ENCODE measurements at regions not wholly inside any gene's neighbourhood (a gene's known extent, or its start where the extent isn't known, plus 50 kb on each side); places are given as distances from the start of the nearest gene placed in this dataset.

- H3K27me3 ChIP-seq (ENCODE audit: control insufficient read depth in 2 of 2, insufficient read depth in 2 of 2, low read length in 2 of 2) = no peaks in the 10 kb centered on the region
- H3K4me3 ChIP-seq (replicated peaks in 1 of 3; ENCODE audit: low read depth in 2 of 3, low read length in 3 of 3) = no peak overlapping the region
- H3K9me3 ChIP-seq (replicated peaks in 1 of 2; ENCODE audit: control insufficient read depth in 1 of 2, insufficient read depth in 1 of 2, low read length in 2 of 2) = no peaks in the 10 kb centered on the region
- H3K36me3 Mint-ChIP-seq = no peaks in the 10 kb centered on the region
- H4K20me1 ChIP-seq (ENCODE audit: insufficient read depth, low read length) = no peaks in the 10 kb centered on the region
- H3K9ac ChIP-seq (ENCODE audit: insufficient read depth, low read length, poor library complexity, severe bottlenecking) = no peak overlapping the region
- H3K4me3 Mint-ChIP-seq = no peak overlapping the region
- no peaks in the 10 kb centered on the region for H3K36me3 ChIP-seq (replicated peaks in 1 of 2; ENCODE audit: control insufficient read depth in 1 of 2, insufficient read depth in 2 of 2, low read length in 2 of 2)
- H2AFZ ChIP-seq (ENCODE audit: insufficient read depth, low read depth, low read length, poor library complexity, severe bottlenecking) = no peak overlapping the region
- H3K27ac ChIP-seq (ENCODE audit: low read depth in 1 of 2, low read length in 2 of 2) = no peak overlapping the region
- WGBS (ENCODE audit: insufficient coverage) = 92% methylated on average over 6 of the region's 8 CpGs
- H3K79me2 ChIP-seq (ENCODE audit: insufficient read depth, low read length) = no peaks in the 10 kb centered on the region
- H3K9me3 Mint-ChIP-seq = peaks cover 0 to 3% (median 0%) of the 10 kb centered on the region in 7 donors
- H3K27ac Mint-ChIP-seq = peak overlapping the region in 1 of 7 donors; percentile 17
- no peaks in the 10 kb centered on the region for H3K4me1 Mint-ChIP-seq
- TF ChIP-seq CTCF (IDR thresholded peaks at IDR 0.05) = no peak
- intact Hi-C loops (cut with micrococcal nuclease) = no loop called here
- H3K4me1 ChIP-seq (ENCODE audit: control insufficient read depth in 1 of 2, insufficient read depth in 2 of 2, low read length in 2 of 2) = no peaks in the 10 kb centered on the region
- peaks cover 2 to 9% (median 6%) of the 10 kb centered on the region in 3 donors for H3K27me3 Mint-ChIP-seq (ENCODE audit: low read depth in 3 of 3)
- no peak overlapping the region for H3K4me2 ChIP-seq (replicated peaks; ENCODE audit: extremely low read depth, low read length, poor library complexity, severe bottlenecking)
- no peak for DNase-seq
Measured at GRCh38 chr1:22271847-22272801, 129.2 kb upstream of the WNT4 start.

GRCh38 chr1:22273686-22274681 is 131.1 kb upstream of the WNT4 start:
- no peaks in the 10 kb centered on the region for H3K4me1 ChIP-seq (ENCODE audit: control insufficient read depth in 1 of 2, insufficient read depth in 2 of 2, low read length in 2 of 2)
- WGBS (ENCODE audit: insufficient coverage) = 74% methylated on average over 6 of the region's 8 CpGs
- no peak for DNase-seq
- H3K79me2 ChIP-seq (ENCODE audit: insufficient read depth, low read length) = no peaks in the 10 kb centered on the region
- H4K20me1 ChIP-seq (ENCODE audit: insufficient read depth, low read length) = no peaks in the 10 kb centered on the region
- Mint-ChIP-seq H3K27ac (no peak overlapping the region), H3K36me3 (no peaks in the 10 kb centered on the region), H3K4me1 (no peaks in the 10 kb centered on the region), H3K4me3 (no peak overlapping the region), H3K9me3 (peaks cover 0 to 3% (median 0%) of the 10 kb centered on the region in 7 donors), H3K27me3 (ENCODE audit: low read depth in 3 of 3) (peaks cover 2 to 9% (median 6%) of the 10 kb centered on the region in 3 donors)
- no peaks in the 10 kb centered on the region for H3K36me3 ChIP-seq (replicated peaks in 1 of 2; ENCODE audit: control insufficient read depth in 1 of 2, insufficient read depth in 2 of 2, low read length in 2 of 2)
- H3K27me3 ChIP-seq (ENCODE audit: control insufficient read depth in 2 of 2, insufficient read depth in 2 of 2, low read length in 2 of 2) = no peaks in the 10 kb centered on the region
- H3K27ac ChIP-seq (ENCODE audit: low read depth in 1 of 2, low read length in 2 of 2) = no peak overlapping the region
- H3K4me2 ChIP-seq (replicated peaks; ENCODE audit: extremely low read depth, low read length, poor library complexity, severe bottlenecking) = no peak overlapping the region
- no peak overlapping the region for H3K9ac ChIP-seq (ENCODE audit: insufficient read depth, low read length, poor library complexity, severe bottlenecking)
- no peak for TF ChIP-seq CTCF (IDR thresholded peaks at IDR 0.05)
- no peak overlapping the region for H3K4me3 ChIP-seq (replicated peaks in 1 of 3; ENCODE audit: low read depth in 2 of 3, low read length in 3 of 3)
- H2AFZ ChIP-seq (ENCODE audit: insufficient read depth, low read depth, low read length, poor library complexity, severe bottlenecking) = no peak overlapping the region
- no peaks in the 10 kb centered on the region for H3K9me3 ChIP-seq (replicated peaks in 1 of 2; ENCODE audit: control insufficient read depth in 1 of 2, insufficient read depth in 1 of 2, low read length in 2 of 2)
- intact Hi-C loops (cut with micrococcal nuclease) = no loop called here

All from CD14-positive monocyte (primary cell).